Adrenal gland (tissue), 5 donors: ENCODE measurements at regions not wholly inside any gene's neighbourhood (a gene's known extent, or its start where the extent isn't known, plus 50 kb on each side); places are given as distances from the start of the nearest gene placed in this dataset.

ENCODE experiments used
- CTCF ChIP-seq, 6 experiments: fragments of 450-650 bp in 4 of 6; fragments of 200-600 bp in 2 of 6; sonication (generic) in 1 of 6; IDR thresholded peaks; 1 replicate in 5 of 6; 2 replicates in 1 of 6; pipeline versions ENCODE4 v1.5.1 to v1.8.0; 2016 to 2021; ENCODE audit warnings: antibody characterized with exemption in 6 of 6, mild to moderate bottlenecking in 2 of 6, moderate library complexity in 1 of 6
- POLR2A ChIP-seq, 2 donors: fragments of 450-650 bp; IDR thresholded peaks; one replicate each; pipeline ENCODE4 v1.6.1; 2017; ENCODE audit warnings: antibody characterized with exemption in 2 of 2, mild to moderate bottlenecking in 2 of 2, moderate library complexity in 1 of 2
- donor health status: DM: no; HTN: no; CAD: no.

DNA sequence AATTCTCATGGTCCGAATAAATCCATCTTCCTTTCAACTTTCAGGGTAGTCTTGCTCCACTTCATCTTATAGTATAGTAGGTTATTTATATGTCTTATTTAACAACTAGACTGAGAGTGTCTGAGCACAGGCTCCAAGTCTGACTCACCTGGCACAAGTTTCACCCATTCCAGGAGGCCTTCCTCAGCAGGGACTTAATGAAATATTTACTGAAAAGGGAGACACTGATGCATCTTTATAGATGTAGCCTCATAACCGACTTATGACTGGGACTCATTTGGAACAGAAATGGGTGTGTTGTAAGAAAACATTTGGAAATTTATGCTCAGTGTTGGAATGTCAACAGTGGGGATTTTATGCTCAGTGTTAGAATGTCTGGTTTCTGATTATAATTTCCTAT, 59.9 kb downstream of the CH25H start:
- TF ChIP-seq CTCF (IDR thresholded peaks at IDR 0.05) (no peak), POLR2A (IDR thresholded peaks at IDR 0.05) (no peak)
